NB4 (cell line): ENCODE measurements at regions not wholly inside any gene's neighbourhood (a gene's known extent, or its start where the extent isn't known, plus 50 kb on each side); places are given as distances from the start of the nearest gene placed in this dataset.

Experiments used
- DNase-seq: peaks from one replicate; pipeline ENCODE4 v3.0.0; 2010; ENCODE audit warnings: low read depth
- H3K4me3 ChIP-seq: one replicate; pipeline ENCODE4 v1.5.1; 2011; ENCODE audit warnings: mild to moderate bottlenecking, low read depth, low read length, moderate library complexity
- CTCF ChIP-seq: IDR thresholded peaks from one replicate; pipeline ENCODE4 v1.5.1; 2012; ENCODE audit warnings: low read depth, low read length
- MAX ChIP-seq: IDR thresholded peaks from 2 replicates; pipeline ENCODE4 v1.6.1; 2011; ENCODE audit warnings: low read depth, low read length
- MYC ChIP-seq: IDR thresholded peaks from 2 replicates; pipeline ENCODE4 v1.6.1; 2011; ENCODE audit warnings: low read depth, low read length
- POLR2A ChIP-seq: IDR thresholded peaks from 2 replicates; pipeline ENCODE4 v1.6.1; 2011; ENCODE audit warnings: mild to moderate bottlenecking; ENCODE audit not compliant: insufficient read length; ENCODE audit errors: extremely low read depth

GRCh38 chr4:57504797-57505530 lies 394.8 kb upstream of the IGFBP7 start:
- TF ChIP-seq POLR2A (no peak), MAX (no peak), MYC (no peak), CTCF (no peak)

DNA sequence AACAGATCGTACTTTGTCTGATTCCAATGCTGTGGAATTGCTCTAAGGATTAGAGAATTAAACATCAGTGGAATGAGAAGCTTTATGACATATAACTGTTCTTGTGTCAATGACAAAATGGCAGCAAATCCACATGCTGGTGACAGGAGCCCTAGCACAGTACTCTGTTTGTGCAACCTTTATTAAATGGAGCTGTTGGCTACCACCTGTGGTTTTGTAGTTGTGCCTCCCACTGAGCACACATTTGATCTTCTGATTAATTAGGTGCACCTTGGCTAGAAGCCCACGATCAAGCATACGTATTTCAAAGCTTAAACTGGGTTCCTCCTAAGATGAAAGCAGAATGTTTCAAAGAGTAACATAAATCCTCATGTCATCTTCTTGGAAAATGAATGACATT lies 394.0 kb upstream of the IGFBP7 start:
- no peak for TF ChIP-seq MYC
- TF ChIP-seq CTCF = no peak
- no peak for TF ChIP-seq MAX
- no peak for TF ChIP-seq POLR2A

More at GRCh38 chr4:57504797-57505530, 394.8 kb upstream of the IGFBP7 start:
- no peak for DNase-seq
- no peak overlapping the region for H3K4me3 ChIP-seq

GRCh38 chr4:57501720-57502119 lies 391.5 kb upstream of the IGFBP7 start:
- H3K4me3 ChIP-seq = no peak overlapping the region
- TF ChIP-seq MYC = no peak
- no peak for TF ChIP-seq MAX
- TF ChIP-seq POLR2A = no peak
- TF ChIP-seq CTCF = no peak
- DNase-seq = no peak

More for the DNA sequence above, 394.0 kb upstream of the IGFBP7 start:
- no peak overlapping the region for H3K4me3 ChIP-seq
- DNase-seq = no peak

GRCh38 chr4:57499786-57500185 lies 389.6 kb upstream of the IGFBP7 start:
- TF ChIP-seq MAX (peak; percentile 39; the same call in 1 of the 2 replicates), MYC (no peak), POLR2A (no peak), CTCF (peak; percentile 21)
- H3K4me3 ChIP-seq = no peak overlapping the region
- DNase-seq = peak; percentile 74

DNA sequence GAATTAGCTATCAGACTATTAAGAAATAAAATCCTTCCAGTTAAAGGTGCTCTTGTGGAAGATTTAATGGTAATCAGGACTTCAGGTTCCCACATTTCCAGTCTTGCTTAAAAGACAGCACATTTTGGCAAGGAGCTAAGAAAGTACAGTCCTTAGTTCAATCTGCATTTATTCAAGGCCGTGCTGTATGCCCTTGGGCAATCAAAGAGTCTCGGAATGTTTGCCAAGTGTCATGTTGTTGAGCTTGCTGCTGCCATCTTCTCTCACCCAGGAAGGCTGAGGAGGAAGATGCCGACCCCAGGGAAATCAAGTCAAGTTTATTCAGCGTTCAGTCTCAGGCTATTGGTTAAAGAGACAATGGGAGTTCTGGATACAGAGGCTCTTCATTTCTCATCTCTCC lies 388.1 kb upstream of the IGFBP7 start:
- H3K4me3 ChIP-seq = no peak overlapping the region
- no peak for DNase-seq
- no peak for TF ChIP-seq CTCF
- no peak for TF ChIP-seq POLR2A
- TF ChIP-seq MAX = no peak
- TF ChIP-seq MYC = no peak
